GM12878 (cell line): ENCODE measurements at regions not wholly inside any gene's neighbourhood (a gene's known extent, or its start where the extent isn't known, plus 50 kb on each side); places are given as distances from the start of the nearest gene placed in this dataset.

Source experiments
- ATAC-seq: fragments of 200-7000 bp; cut with Tn5 transposase; 3 replicates; pipeline ENCODE4 v1.9.1; 2020; ENCODE audit warnings: mild to moderate bottlenecking, moderate library complexity
- BruUV-seq: library from RNA; stranded (reverse); fragments of 400-500 nt; replicated peaks from 2 replicates; lab custom pipeline; 2021; lab: Mats Ljungman, UMichigan
- CTCF ChIA-PET: fragments of 300-600 bp; sonication (Branson Sonifier 250); formaldehyde crosslinking; extraction: SDS; loops from one replicate; lab custom pipeline; 2021; ENCODE audit warnings: inconsistent platforms; lab: Yijun Ruan, JAX
- POLR2A ChIA-PET: fragments of 350-600 bp; formaldehyde crosslinking; extraction: SDS; loops from one replicate; lab custom pipeline; 2021; ENCODE audit warnings: inconsistent platforms; lab: Charles Lee
- RAD21 ChIA-PET: fragments of 300-600 bp; sonication (Branson Sonifier 250); formaldehyde crosslinking; loops from one replicate; lab custom pipeline; 2023; ENCODE audit warnings: antibody characterized with exemption; ENCODE audit not compliant: unreplicated experiment; lab: Charles Lee
- SMC1A ChIA-PET: fragments of 300-600 bp; sonication (Branson Sonifier 250); formaldehyde crosslinking; loops from one replicate; lab custom pipeline; 2023; ENCODE audit not compliant: unreplicated experiment, uncharacterized antibody; lab: Charles Lee
- DNase-seq: peaks from one replicate; pipeline ENCODE4 v3.0.0-alpha.2; 2011; ENCODE audit warnings: low read depth, low spot score
- FAIRE-seq: peaks from 3 replicates; lab custom pipeline; 2011; peaks lifted over from hg19 to GRCh38; lab: Jason Lieb, UNC
- H2AFZ ChIP-seq: 2 replicates; pipeline ENCODE4 v1.6.0; 2011; ENCODE audit warnings: low read depth, low read length, control low read depth; ENCODE audit not compliant: control insufficient read depth
- H3K27ac ChIP-seq: 2 replicates; pipeline ENCODE4 v1.5.1; 2011; ENCODE audit warnings: control low read depth; ENCODE audit not compliant: control insufficient read depth, insufficient read depth
- H3K27me3 ChIP-seq, 2 experiments: replicated peaks in 1 of 2; 2 replicates each; pipeline versions ENCODE4 v1.6.0 to v1.6.1; 2011; ENCODE audit warnings: low read length in 1 of 2; ENCODE audit not compliant: control insufficient read depth in 2 of 2, insufficient read depth in 2 of 2
- H3K36me3 ChIP-seq, 2 experiments: 2 replicates each; pipeline ENCODE4 v1.5.1; 2011; ENCODE audit warnings: low read length in 1 of 2; ENCODE audit not compliant: control insufficient read depth in 2 of 2, insufficient read depth in 2 of 2
- H3K4me1 ChIP-seq: 2 replicates; pipeline ENCODE4 v1.6.1; 2011; ENCODE audit warnings: mild to moderate bottlenecking, low read length, moderate library complexity, mixed read lengths; ENCODE audit not compliant: control insufficient read depth, insufficient read depth
- H3K4me2 ChIP-seq: 2 replicates; pipeline ENCODE4 v1.6.0; 2011; ENCODE audit warnings: control low read depth; ENCODE audit not compliant: control insufficient read depth, insufficient read depth
- H3K4me3 ChIP-seq: fragments of 200-600 bp; sonication (generic); 2 replicates; pipeline ENCODE4 v1.5.1; 2016
- H3K79me2 ChIP-seq: 2 replicates; pipeline ENCODE4 v1.6.0; 2011; ENCODE audit warnings: low read length; ENCODE audit not compliant: control insufficient read depth, insufficient read depth
- H3K9ac ChIP-seq: 2 replicates; pipeline ENCODE4 v1.8.0; 2011; ENCODE audit warnings: low read length, control low read depth, mixed read lengths; ENCODE audit not compliant: control insufficient read depth, insufficient read depth
- H3K9me3 ChIP-seq: replicated peaks from 3 replicates; pipeline ENCODE4 v1.5.1; 2011; ENCODE audit warnings: mild to moderate bottlenecking, low read length; ENCODE audit not compliant: control insufficient read depth, insufficient read depth
- H4K20me1 ChIP-seq: 2 replicates; pipeline ENCODE4 v1.6.0; 2011; ENCODE audit not compliant: control insufficient read depth, insufficient read depth
- CBFB ChIP-seq: IDR thresholded peaks from 2 replicates; pipeline ENCODE4 v1.6.1; 2016; ENCODE audit warnings: antibody characterized with exemption, low read depth
- CREM ChIP-seq: IDR thresholded peaks from 2 replicates; pipeline ENCODE4 v1.6.1; 2014; ENCODE audit warnings: antibody characterized with exemption, low read depth
- KLF5 ChIP-seq: fragments of 450-650 bp; IDR thresholded peaks from 2 replicates; pipeline ENCODE4 v1.6.1; 2014; ENCODE audit warnings: mild to moderate bottlenecking; ENCODE audit not compliant: partially characterized antibody
- NFYA ChIP-seq: IDR thresholded peaks from 2 replicates; pipeline ENCODE4 v1.6.1; 2011; ENCODE audit warnings: low read depth, mild to moderate bottlenecking, low read length, improper control_type of control experiment, borderline replicate concordance
- NRF1 ChIP-seq: conservative IDR thresholded peaks from 2 replicates; pipeline ENCODE4 v1.6.1; 2011; ENCODE audit warnings: mild to moderate bottlenecking, low read depth, low read length, improper control_type of control experiment
- RCOR1 ChIP-seq: conservative IDR thresholded peaks from 2 replicates; pipeline ENCODE4 v1.6.1; 2012; ENCODE audit warnings: low read depth, low read length, improper control_type of control experiment
- SIX5 ChIP-seq: IDR thresholded peaks from 2 replicates; pipeline ENCODE4 v1.6.1; 2011; ENCODE audit warnings: mild to moderate bottlenecking, low read depth, low read length, moderate library complexity; ENCODE audit not compliant: severe bottlenecking
- SUZ12 ChIP-seq: fragments of 200-600 bp; sonication (generic); IDR thresholded peaks from one replicate; pipeline ENCODE4 v1.6.1; 2018; ENCODE audit warnings: antibody characterized with exemption, mild to moderate bottlenecking; ENCODE audit not compliant: unreplicated experiment
- ZBTB4 ChIP-seq: fragments of 450-650 bp; formaldehyde crosslinking; IDR thresholded peaks from 2 replicates; pipeline ENCODE4 v1.4.0; 2022; ENCODE audit warnings: mild to moderate bottlenecking, moderate library complexity
- ZBTB40 ChIP-seq: fragments of 450-650 bp; IDR thresholded peaks from 2 replicates; pipeline ENCODE4 v1.6.1; 2016; ENCODE audit warnings: mild to moderate bottlenecking, moderate library complexity, borderline replicate concordance
- WGBS: methylation state at CpG from one replicate; pipeline ENCODE4 v1.1.6; 2016; ENCODE audit warnings: low lambda C conversion rate; ENCODE audit not compliant: insufficient replicate concordance, insufficient coverage; ENCODE audit errors: missing lambda C conversion rate; 5-methylcytosine and 5-hydroxymethylcytosine counted together
- in situ Hi-C: fragments of 300-500 bp; cut with MboI; formaldehyde crosslinking; loops from 9 replicates; pipeline ENCODE4 v1.14.3; 2018; ENCODE audit warnings: mixed read lengths
- intact Hi-C: fragments of 100-400 bp; cut with micrococcal nuclease; formaldehyde crosslinking; loops from one replicate; pipeline ENCODE4 v1.14.2; 2022; ENCODE audit not compliant: unreplicated experiment

- no peaks in the 10 kb centered on the region for H4K20me1 ChIP-seq
- WGBS, result 57% methylated on average over 1 of the region's 1 CpG
- H3K4me1 ChIP-seq, result no peaks in the 10 kb centered on the region
- H3K27me3 ChIP-seq, result no peaks in the 10 kb centered on the region
- no peak for FAIRE-seq
- ChIA-PET POLR2A (no interaction called here), CTCF (no interaction called here), RAD21 (no interaction called here), SMC1A (interaction anchor here (0.7 to 1.1 kb wide), 3 partner anchors 9 to 11 kb away, joined by 3 read pairs; no protein-coding TSS in a partner anchor)
- intact Hi-C loops, result no loop called here
- H3K36me3 ChIP-seq, result no peaks in the 10 kb centered on the region
- no peak overlapping the region for H2AFZ ChIP-seq
- no peak overlapping the region for H3K4me3 ChIP-seq
- no peak for TF ChIP-seq RCOR1
- TF ChIP-seq ZBTB4, result no peak
- TF ChIP-seq CBFB, result no peak
- TF ChIP-seq, all 136 proteins: peak for 0
- BruUV-seq, result no TSS peak
- DNase-seq (no peak), ATAC-seq (no peak)
- in situ Hi-C loops, result no loop called here
- Histone ChIP-seq H3K79me2 (no peaks in the 10 kb centered on the region), H3K4me2 (no peak overlapping the region), H3K27ac (no peak overlapping the region), H3K9ac (no peak overlapping the region), H3K9me3 (no peaks in the 10 kb centered on the region)
These were observed 244.2 kb upstream of the SATB1 start for GRCh38 chr3:18669374-18669773.

- H3K4me3 ChIP-seq, result no peak overlapping the region
- no peaks in the 10 kb centered on the region for H4K20me1 ChIP-seq
- H3K4me1 ChIP-seq, result no peaks in the 10 kb centered on the region
- no peak overlapping the region for H3K4me2 ChIP-seq
- H3K79me2 ChIP-seq, result no peaks in the 10 kb centered on the region
- no peaks in the 10 kb centered on the region for H3K9me3 ChIP-seq
- no peaks in the 10 kb centered on the region for H3K36me3 ChIP-seq
- in situ Hi-C loops, result no loop called here
- SMC1A ChIA-PET, result no interaction called here
- RAD21 ChIA-PET, result no interaction called here
- no peak overlapping the region for H3K9ac ChIP-seq
- FAIRE-seq (no peak), ATAC-seq (no peak), DNase-seq (no peak)
- CTCF ChIA-PET, result no interaction called here
- intact Hi-C loops, result no loop called here
- no peaks in the 10 kb centered on the region for H3K27me3 ChIP-seq
- POLR2A ChIA-PET, result interaction anchor here (0.6 kb wide), 1 partner anchor 1501 kb away, joined by 3 read pairs; no protein-coding TSS in a partner anchor
- H3K27ac ChIP-seq, result no peak overlapping the region
- H2AFZ ChIP-seq, result no peak overlapping the region
- no TSS peak for BruUV-seq
- 30% methylated on average over 4 of the region's 4 CpGs for WGBS
- TF ChIP-seq SIX5 (no peak), SUZ12 (no peak), NRF1 (no peak), CREM (no peak), ZBTB40 (no peak), KLF5 (no peak), NFYA (no peak)
These were observed 242.4 kb upstream of the SATB1 start for GRCh38 chr3:18667552-18667951.
